Glomerular visceral epithelial cell (primary cell): ENCODE measurements at regions not wholly inside any gene's neighbourhood (a gene's known extent, or its start where the extent isn't known, plus 50 kb on each side); places are given as distances from the start of the nearest gene placed in this dataset.
"Not testable (repeated sequence)": the region's sequence is repeated elsewhere in the genome, so short reads cannot be mapped to it uniquely, and the experiment has no call there.

Experiments used
- DNase-seq: peaks from one replicate; pipeline ENCODE4 v3.0.0-alpha.2; 2016; ENCODE audit errors: extremely low spot score

DNA sequence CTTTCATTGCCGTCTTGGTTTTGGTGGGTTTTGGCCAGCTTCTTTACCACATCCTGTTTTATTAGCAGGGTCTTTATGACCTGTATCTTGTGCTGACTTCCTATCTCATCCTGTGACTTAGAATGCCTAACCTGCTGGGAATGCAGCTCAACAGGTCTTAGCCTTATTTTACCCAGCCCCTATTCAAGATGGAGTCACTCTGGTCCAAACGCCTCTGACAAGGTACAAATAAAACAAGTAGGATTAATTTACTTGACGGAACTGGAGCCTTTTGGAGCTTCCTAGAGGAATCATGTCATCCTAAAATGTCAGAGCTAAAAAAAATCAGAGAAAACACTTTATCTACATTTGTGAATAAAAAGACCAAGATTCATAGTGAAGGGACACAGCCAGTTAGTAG lies 66.2 kb upstream of the ATXN3L start:
- DNase-seq: no peak

DNA sequence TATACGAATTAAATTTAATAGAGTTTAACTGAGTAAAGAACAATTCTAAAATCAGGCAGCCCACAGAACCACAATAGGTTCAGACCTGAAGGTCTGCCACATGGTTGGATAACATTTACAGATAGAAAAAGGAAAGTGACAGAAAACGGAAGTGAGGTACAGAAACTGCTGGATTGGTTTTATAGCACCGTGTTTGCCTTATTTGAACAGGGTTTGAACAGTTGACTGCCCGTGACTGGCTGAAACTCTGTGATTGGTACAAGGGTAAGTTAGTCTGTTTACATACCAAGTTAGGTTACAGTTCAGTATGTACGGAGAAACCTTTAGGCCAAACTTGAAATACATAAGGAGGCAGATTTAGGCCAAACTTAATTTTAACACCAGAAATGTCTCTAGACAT lies 64.1 kb upstream of the ATXN3L start:
- DNase-seq: no peak

DNA sequence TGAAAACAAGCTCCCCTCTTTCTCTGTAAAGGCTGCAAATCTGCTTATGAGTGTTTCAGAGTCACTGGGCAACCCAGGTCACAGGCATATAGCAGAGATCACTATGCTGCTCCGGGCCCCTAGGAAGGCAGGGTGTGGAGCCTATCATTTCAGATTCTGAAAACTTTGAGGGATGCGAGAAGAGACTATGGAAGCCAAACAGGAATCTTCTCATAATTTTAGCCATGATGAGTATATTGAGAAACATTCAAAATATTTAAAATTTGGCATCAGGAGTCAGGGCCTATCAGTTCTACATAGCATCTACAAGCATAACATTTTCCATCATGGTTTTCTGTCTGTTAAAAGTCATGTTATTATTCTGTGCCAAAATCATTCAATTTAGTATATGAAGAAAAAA lies 61.7 kb upstream of the ATXN3L start:
- no peak for DNase-seq

DNA sequence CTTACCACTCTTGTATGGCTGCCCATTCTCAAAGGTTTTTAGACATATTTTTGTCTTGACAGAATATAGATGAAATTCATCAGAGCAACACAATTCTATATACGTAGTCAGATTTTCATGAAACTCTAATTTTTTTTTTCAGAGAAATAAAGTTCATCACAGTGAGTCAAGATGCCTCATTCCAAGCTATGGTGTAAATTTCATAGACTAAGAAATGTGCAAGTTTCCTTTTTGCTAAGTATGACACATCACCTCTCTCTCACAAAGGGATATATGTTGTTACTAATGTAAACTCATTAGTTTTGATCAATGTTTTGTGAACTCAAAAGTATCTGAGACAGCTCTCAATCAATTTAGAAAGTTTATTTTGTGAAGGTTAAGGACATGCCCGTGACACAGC lies 60.4 kb upstream of the ATXN3L start:
- no peak for DNase-seq

DNA sequence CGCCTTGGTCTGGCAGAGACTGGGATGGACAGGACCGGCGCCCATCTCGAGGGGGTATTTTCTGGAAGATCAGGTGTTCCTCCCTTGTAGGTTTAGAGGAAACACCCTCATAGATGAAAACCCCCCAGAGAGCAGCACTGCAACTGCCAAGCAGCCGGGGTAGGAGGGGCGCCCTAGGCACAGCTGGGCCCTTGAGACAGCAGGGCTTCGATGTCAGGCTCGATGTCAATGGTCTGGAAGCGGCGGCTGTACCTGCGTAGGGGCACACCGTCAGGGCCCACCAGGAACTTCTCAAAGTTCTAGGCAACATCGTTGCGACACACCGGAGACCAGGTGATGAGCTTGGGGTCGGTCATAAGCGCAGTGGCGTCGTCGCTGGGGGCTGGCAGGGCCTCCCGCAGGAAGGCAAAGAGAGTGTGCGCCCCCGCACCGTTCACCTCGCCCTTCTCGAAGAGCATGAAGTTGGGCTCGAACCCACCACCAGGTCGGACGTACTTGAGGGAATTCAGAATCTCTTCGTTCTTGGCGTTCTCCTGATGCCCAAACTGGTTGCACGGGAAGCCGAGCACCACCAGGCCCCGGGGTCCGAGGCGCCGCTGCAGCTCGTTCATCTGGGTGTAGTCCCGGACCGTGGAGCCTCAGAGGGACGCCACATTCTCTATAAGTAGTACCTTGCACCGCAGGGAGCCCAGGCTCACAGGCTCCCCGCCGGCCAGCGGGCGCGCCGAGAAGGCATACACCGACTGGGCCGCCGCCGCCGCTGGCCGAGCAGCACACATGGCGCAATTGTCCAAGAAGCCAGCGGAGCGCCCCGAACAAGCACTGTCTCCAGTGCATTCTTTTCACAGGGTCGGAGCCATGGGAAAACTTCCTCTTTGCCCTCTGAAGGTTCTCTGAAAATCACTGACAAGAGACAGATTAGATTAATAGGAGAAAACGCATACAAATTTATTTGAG lies 59.0 kb upstream of the ATXN3L start:
- DNase-seq: not testable (repeated sequence)

DNA sequence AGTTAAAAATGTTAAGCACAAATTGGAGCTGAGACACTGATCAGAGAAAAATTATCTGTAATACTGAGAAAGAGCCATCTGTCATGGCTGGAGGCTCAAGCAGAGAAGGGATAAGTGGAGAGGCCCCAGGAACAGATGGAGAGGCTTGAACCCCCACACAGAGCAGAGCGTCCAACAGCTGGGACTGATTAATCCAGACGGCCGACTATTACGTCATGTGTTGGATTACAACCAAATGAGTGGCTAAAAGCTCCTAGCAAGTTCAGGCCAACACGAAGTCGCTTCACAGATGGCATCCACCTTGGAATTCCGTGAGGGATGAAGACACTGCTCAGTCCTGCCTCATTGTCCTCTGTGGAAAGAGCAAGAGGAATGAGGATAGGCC lies 57.7 kb upstream of the ATXN3L start:
- DNase-seq: peak; percentile 89

DNA sequence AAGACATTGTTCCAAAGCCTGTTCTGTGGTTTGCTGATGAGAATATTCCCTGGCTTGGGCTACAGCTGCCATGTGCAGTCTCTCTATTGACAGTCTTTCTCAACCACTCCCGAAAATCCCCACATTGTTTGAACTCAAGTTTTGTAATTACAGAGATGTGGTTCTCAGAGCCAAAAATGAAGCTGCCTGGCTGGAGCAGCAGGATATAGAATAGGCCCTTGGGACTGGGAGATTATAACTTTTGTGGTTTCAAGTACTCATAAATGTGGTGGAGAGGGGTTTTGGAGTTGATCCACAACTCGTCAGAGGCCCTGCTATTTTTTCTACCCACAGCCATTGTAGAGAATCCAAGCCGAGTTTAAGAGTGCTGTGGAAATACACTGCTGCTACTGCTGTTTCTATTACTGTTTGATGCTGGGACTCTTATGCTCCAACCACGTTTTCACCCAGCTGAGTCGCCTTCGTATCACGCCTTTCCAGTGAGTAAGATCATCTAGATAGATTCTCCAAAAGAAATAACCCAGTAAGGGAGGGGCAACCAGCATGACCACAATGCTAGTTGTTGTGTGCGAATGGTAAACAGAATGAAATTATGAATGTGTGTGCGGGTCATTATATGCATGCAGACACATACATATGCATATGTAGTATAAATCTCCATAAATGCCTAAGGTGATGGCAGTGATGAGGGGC lies 57.1 kb upstream of the ATXN3L start:
- DNase-seq: peak; percentile 94

DNA sequence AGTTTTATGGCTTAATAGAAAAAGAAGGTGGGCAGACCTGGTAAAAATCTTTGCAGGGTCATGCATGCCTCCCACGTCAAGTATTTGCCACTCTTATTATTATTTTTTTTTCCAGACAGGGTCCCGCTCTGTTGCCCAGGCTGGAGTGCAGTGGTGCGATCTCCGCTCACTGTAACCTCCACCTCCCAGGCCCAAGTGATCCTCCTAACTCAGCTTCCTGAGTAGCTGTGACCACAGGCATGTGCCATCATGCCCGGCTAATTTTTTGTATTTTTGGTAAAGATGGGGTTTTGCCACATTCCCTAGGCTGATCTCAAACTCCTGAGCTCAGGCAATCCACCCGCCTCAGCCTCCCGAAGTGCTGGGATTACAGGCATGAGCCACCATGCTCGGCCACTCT lies 55.7 kb upstream of the ATXN3L start:
- DNase-seq: peak; percentile 76

DNA sequence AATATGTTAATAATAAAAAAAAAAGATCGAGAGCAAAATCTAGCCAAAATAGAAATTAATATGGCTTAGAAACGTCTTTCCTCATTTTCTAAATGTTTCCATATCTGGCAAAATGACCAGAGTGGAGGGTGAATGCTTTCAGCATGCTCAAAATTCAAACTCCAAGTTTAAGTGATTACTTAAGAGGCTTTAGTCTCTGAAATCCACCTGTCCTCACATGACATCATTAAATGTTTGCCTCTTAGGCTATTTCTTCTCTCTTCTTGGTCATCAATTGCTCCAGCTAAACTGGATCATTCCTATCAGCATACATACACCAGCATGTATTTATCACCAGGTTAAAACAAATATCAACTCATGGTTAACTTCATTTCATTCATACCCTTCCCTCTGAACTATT lies 54.5 kb upstream of the ATXN3L start:
- no peak for DNase-seq

DNA sequence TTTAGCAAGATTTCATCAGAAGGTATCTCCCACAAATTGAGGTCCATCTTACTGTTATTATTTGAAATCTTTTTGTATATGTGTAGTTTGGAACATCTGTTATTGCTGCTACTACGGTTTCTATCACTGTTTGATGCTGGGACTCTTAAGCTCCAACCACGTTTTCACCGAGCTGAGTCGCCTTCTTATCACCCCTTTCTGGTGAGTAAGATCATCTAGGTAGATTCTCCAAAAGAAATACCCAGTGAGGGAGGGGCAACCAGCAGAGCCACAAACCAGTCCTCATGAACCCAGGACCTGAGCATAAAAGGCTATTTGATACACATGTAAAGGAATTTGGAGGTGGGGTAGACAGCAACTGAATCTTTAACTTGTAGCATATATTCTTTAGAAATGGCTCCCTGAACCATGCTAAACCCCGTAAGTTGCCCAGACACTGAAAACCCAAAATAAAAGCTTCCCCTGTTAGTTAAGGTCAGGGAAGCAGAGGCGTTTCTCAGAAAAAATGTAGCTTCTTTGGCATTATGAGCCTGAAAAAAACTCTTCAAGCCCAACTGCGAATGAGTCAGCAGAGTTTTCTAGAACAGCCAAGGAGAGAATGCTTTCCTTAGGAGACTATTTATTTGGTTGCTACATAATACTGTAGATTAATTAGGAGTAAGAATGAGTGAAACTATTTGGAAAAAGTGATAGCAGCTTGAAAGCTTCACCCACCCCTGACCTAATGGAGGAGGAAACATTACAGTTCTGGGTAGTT lies 53.8 kb upstream of the ATXN3L start:
- peak; percentile 28 for DNase-seq

DNA sequence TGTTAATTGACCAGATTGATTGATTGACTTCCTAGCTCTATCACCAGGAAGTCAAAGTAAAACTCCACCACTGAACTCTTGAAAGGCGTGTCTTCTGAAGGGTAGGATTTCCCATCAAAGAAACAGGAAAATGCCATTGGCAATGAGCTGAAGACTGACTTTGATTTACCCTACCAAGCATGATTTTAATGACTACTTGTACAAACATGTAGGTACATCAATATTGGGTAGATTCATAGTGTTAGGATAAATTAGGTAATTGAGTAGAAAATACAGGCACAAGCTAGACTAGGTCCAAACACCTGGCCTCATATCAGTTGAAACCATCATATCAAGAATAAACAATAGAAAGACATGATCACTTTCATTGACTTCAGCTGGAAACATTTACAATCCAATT lies 53.2 kb upstream of the ATXN3L start:
- no peak for DNase-seq

DNA sequence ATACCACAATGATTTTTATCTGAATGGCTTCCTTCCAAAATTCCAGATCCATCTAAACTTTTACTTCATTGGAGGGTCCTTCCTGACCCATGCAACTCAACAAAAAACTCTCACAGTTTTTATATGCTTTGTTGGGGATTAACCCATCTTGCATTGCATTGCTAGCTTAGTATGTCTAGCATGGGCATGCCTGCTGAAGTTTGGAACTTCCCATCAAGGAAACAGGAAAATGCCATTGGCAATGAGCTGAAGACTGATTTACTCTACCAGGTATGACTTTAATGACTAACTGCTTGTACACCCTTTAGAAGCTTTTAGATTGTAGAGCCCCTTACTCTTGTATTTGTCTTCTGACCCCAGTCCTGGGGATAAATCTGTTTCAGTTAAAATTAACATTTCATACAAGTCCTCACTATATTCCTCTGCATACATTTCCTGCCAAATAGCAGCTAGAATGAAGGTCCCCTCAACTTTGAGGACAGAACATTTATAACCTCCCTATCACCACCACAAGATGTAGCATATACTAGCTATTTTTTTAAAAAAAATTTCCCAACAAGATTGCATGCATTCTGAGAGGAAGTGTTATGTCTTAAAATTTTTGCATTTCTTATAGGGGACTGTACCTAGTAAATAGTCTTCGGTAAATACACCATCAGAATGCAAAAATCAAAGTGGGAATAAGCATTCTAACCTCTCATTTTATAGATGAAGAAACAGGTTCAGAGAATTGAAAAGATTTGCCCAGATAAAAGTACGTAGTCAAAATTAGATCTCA lies 52.5 kb upstream of the ATXN3L start:
- DNase-seq: no peak

DNA sequence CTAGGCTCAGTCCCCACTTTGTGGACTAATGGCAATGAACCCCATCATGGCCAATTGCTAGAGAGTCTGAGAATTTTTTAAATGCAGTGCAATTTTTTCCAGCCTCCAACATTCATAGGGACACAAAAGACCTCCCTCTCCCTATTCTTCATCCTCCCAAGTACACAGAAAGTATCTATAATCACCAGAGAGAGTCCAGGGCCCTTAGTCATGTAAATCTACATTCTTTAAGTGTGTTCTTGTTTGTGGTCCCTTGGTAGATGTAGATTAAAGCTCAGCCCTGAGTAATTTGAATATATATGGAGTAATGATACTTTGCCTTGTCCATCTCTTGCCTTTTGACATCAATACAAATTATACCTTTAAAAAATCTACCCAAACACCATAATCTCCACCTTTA lies 51.3 kb upstream of the ATXN3L start:
- no peak for DNase-seq

DNA sequence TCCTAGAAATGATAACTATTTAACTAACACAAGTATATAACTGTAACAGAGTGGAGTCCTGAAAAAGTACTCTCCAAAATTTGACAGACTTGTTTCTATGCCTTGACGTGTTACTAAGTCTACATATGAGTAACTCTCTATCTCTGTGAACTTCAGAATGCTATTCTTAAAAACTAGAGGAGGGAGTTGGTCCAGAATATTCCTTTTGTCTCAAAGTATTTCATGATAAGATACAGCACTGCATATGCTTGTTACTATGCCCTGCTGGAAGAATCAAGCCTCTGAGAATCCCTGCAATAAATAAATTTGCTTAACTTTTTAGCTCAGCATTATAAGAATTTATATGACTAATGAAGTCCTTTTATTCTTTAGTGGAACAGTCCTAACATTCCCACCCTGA lies 50.9 kb upstream of the ATXN3L start:
- DNase-seq: no peak
